ENCODE measurements at regions not wholly inside any gene's neighbourhood (a gene's known extent, or its start where the extent isn't known, plus 50 kb on each side); places are given as distances from the start of the nearest gene placed in this dataset.

DNA sequence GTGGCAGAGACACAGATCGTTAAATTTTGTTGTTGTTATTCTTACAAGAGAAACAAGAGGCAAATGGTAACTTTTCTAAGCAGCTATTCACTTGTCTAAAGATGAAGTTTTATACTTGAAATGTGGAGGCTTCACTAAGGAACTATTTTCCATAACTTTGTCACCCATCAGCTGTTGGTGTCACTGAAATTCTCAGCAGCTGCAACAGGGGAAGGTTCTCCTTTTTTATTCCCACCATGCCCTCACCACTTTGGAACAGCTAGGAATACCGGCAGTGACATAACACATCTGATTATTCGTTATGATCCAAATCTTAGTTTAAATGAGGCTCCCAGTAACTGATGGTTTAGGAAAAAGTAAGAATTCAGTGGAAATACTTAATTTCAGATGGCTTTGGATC is 147.0 kb upstream of the LEF1 start:
- TF ChIP-seq, protein P1, sequence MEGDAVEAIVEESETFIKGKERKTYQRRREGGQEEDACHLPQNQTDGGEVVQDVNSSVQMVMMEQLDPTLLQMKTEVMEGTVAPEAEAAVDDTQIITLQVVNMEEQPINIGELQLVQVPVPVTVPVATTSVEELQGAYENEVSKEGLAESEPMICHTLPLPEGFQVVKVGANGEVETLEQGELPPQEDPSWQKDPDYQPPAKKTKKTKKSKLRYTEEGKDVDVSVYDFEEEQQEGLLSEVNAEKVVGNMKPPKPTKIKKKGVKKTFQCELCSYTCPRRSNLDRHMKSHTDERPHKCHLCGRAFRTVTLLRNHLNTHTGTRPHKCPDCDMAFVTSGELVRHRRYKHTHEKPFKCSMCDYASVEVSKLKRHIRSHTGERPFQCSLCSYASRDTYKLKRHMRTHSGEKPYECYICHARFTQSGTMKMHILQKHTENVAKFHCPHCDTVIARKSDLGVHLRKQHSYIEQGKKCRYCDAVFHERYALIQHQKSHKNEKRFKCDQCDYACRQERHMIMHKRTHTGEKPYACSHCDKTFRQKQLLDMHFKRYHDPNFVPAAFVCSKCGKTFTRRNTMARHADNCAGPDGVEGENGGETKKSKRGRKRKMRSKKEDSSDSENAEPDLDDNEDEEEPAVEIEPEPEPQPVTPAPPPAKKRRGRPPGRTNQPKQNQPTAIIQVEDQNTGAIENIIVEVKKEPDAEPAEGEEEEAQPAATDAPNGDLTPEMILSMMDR (IDR thresholded peaks at IDR 0.05; ENCODE audit: low read length), result no peak
- no peak for TF ChIP-seq EZH2 (optimal IDR thresholded peaks at IDR 0.05; ENCODE audit: low read depth, low read length)
- no peak for TF ChIP-seq EZH2phosphoT487 (IDR thresholded peaks at IDR 0.05; ENCODE audit: low read length)

Measured in MM.1S (cell line).